ENCODE measurements at regions not wholly inside any gene's neighbourhood (a gene's known extent, or its start where the extent isn't known, plus 50 kb on each side); places are given as distances from the start of the nearest gene placed in this dataset.
"Not testable (repeated sequence)": the region's sequence is repeated elsewhere in the genome, so short reads cannot be mapped to it uniquely, and the experiment has no call there.

GRCh38 chr2:111482987-111483679 lies 362.4 kb downstream of the BCL2L11 start:
- not testable (repeated sequence) for DNase-seq

GRCh38 chr2:111484097-111484496 lies 363.4 kb downstream of the BCL2L11 start:
- DNase-seq, result not testable (repeated sequence)

GRCh38 chr2:111485895-111486294 lies 365.2 kb downstream of the BCL2L11 start:
- DNase-seq, result not testable (repeated sequence)

GRCh38 chr2:111488451-111488850 lies 367.7 kb downstream of the BCL2L11 start:
- DNase-seq, result not testable (repeated sequence)

- DNase-seq, result not testable (repeated sequence)
Observed at GRCh38 chr2:111489460-111489859, 368.7 kb downstream of the BCL2L11 start.

- not testable (repeated sequence) for DNase-seq
Observed at GRCh38 chr2:111491181-111491580, 370.5 kb downstream of the BCL2L11 start.

GRCh38 chr2:111491614-111492013 lies 370.9 kb downstream of the BCL2L11 start:
- DNase-seq, result not testable (repeated sequence)

GRCh38 chr2:111492995-111493719 lies 372.4 kb downstream of the BCL2L11 start:
- not testable (repeated sequence) for DNase-seq

GRCh38 chr2:111493720-111494078 lies 373.0 kb downstream of the BCL2L11 start:
- DNase-seq, result peak; percentile 11

- DNase-seq, result not testable (repeated sequence)
Observed at GRCh38 chr2:111494288-111494980, 373.7 kb downstream of the BCL2L11 start.

GRCh38 chr2:111494981-111495315 lies 374.2 kb downstream of the BCL2L11 start:
- not testable (repeated sequence) for DNase-seq

- DNase-seq, result not testable (repeated sequence)
Observed at GRCh38 chr2:111495636-111496035, 374.9 kb downstream of the BCL2L11 start.

GRCh38 chr2:111496176-111496575 lies 375.5 kb downstream of the BCL2L11 start:
- DNase-seq, result not testable (repeated sequence)

- not testable (repeated sequence) for DNase-seq
Observed at GRCh38 chr2:111496860-111497259, 376.1 kb downstream of the BCL2L11 start.

GRCh38 chr2:111497270-111497669 lies 376.6 kb downstream of the BCL2L11 start:
- DNase-seq, result not testable (repeated sequence)

GRCh38 chr2:111500536-111501062 lies 379.9 kb downstream of the BCL2L11 start:
- DNase-seq, result not testable (repeated sequence)

GRCh38 chr2:111503844-111504570 lies 380.0 kb downstream of the ANAPC1 start:
- DNase-seq, result not testable (repeated sequence)

- DNase-seq, result not testable (repeated sequence)
Observed at GRCh38 chr2:111504571-111504942, 379.4 kb downstream of the ANAPC1 start.

GRCh38 chr2:111505267-111505666 lies 378.7 kb downstream of the ANAPC1 start:
- DNase-seq, result not testable (repeated sequence)

GRCh38 chr2:111506936-111507335 lies 377.1 kb downstream of the ANAPC1 start:
- DNase-seq, result not testable (repeated sequence)

GRCh38 chr2:111509225-111509869 lies 374.6 kb downstream of the ANAPC1 start:
- DNase-seq, result not testable (repeated sequence)

- DNase-seq, result not testable (repeated sequence)
Observed at GRCh38 chr2:111510384-111510783, 373.6 kb downstream of the ANAPC1 start.
